ENCODE measurements at regions not wholly inside any gene's neighbourhood (a gene's known extent, or its start where the extent isn't known, plus 50 kb on each side); places are given as distances from the start of the nearest gene placed in this dataset.
"Not testable (repeated sequence)": the region's sequence is repeated elsewhere in the genome, so short reads cannot be mapped to it uniquely, and the experiment has no call there.

- DNase-seq (ENCODE audit: low read depth in 2 of 2): no peak
Observed at GRCh38 chr10:2920637-2921036, 146.7 kb upstream of the PFKP start.

- DNase-seq (ENCODE audit: low read depth in 2 of 2): no peak
Observed at GRCh38 chr10:2920168-2920567, 147.2 kb upstream of the PFKP start.

GRCh38 chr10:2919016-2919415, 148.3 kb upstream of the PFKP start:
- DNase-seq (ENCODE audit: low read depth in 2 of 2): no peak

DNA sequence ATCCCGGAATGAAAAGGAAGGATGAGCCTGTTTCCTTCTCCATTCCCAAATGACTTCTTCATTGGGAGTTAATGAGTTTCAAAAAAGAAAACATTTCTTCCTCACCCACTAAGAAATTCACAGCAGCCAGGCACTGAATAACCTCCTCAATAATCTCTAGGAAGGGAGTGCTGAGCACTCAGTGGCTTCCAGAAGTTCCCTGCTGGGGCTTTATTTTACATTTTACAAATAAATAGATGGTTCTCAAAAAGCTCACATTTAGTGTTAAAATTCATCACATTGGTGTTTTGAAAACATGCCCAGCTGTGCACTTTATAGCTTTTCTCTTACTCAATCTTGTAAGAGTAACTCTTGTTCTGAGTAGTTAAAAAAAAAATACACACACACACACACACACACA, 148.9 kb upstream of the PFKP start:
- DNase-seq (ENCODE audit: low read depth in 2 of 2): no peak

DNA sequence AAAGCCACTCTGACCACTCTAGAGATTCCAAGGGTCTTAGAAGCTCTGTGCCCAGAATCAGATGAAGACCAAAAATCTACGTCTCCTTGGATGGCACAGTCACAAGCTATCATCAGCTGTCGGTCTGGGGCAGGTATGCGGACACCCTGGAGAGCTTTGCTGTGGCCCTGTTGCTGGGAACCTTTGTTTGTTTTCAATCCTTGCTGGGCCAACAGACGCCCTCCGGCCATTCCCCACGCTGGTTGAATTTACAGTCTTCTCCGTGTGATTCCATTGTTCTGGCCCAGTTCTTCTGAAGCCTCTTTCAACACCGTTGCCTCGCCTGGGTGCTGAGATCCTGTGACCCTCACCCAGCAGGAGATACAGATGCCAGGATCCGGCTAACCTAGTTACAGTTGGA, 149.4 kb upstream of the PFKP start:
- no peak for DNase-seq (ENCODE audit: low read depth in 2 of 2)

DNA sequence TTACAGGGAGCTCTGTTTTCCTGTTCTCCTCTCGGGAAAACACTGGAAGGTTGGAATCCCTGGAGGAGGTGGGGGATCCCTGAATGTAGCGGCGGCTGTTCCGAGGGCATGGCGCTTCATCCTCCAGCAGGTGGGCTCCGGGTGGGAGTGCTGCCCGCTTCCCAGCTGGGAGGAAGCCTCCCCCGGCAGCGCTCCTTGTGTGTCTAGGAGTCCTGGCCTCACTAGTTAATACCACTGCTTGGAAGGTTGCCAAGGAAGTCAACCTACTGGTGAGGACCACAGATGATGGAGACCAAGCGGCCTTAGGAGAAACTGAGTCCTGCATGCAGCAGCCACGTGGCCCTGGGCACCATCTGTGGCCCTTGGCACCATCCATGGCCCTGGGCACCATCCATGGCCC, 151.9 kb upstream of the PFKP start:
- no peak for DNase-seq (ENCODE audit: low read depth in 2 of 2)

DNA sequence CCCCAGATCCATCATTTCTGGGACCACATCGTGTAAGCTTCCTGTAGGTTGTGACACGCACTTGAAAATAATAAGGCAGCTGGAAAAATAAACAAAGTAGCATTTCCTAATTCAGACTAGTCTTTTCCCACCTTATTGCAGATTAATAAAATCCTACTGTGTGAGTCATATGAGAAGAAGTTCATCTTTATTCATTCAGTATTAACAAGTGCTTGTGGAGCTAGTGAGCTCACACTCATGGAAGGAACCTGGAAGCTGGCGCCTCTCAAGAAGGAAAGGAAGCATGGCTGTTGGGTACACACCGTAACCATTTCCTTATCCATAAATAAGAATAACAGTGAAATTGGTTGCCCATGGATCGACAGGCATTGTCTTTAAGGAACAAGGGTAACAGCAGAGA, 152.6 kb upstream of the PFKP start:
- no peak for DNase-seq (ENCODE audit: low read depth in 2 of 2)

DNA sequence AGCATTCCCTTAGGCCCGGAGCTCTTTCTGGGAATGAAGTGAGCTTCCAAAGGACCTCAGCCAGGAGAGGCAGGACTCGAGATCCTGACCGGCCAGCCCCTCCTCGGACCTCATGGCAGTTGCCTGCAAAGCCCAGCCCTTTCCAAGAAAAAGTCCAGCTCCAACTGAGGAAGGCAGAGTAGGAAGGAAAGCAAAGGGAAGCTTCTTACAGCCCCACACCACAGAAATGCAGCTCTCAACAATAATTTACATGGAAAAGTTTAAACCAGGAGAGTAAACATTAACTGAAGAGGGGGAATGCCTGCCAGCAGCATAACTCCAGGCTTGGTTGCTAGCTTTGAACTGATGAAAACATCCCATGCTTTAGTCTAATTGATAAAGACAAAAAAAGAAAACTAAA, 153.9 kb upstream of the PFKP start:
- no peak for DNase-seq (ENCODE audit: low read depth in 2 of 2)

DNA sequence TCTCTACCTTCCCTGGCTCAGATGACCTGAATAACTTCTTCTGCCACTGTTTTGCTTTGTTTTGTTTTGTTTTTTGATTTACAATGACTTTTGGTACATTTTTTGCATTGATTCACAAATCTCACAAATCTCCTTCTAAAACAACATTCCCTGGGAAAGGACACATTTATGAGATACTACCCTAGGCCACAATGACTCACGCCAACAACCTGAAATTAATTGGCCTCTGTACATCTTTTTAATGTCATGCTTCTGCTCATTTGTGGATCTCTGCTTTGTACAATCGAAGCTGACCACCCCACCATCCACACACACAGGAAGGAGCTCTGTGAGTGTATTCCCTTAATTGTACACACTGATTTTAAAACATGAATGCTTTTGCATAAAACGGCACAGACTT, 156.7 kb upstream of the PFKP start:
- DNase-seq (ENCODE audit: low read depth in 2 of 2): no peak

DNA sequence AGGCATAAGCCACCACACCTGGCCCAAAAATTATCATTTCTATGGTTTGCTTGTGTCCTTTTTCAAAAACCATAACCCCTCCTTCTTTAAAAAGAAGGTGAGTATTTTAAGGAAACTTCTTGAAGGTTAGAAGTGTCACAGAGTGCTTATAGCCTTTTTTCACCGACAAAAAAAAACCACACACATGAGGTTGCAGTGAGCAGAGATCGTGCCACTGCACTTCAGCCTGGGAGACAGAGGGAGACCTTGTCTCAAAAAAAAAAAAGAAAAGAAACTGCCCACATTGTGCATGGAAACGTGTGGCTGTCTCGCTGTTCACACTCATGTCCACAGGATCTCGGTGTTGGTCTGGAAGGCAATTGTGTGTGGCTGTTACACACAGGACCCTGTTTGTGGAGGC, 157.4 kb upstream of the PFKP start:
- DNase-seq (ENCODE audit: low read depth in 2 of 2): no peak

- peak in 1 of 2 donors; percentile 4 for DNase-seq (ENCODE audit: low read depth in 2 of 2)
Observed at GRCh38 chr10:2908851-2909630, 158.3 kb upstream of the PFKP start.

GRCh38 chr10:2906974-2907373, 160.4 kb upstream of the PFKP start:
- DNase-seq (ENCODE audit: low read depth in 2 of 2): no peak

DNA sequence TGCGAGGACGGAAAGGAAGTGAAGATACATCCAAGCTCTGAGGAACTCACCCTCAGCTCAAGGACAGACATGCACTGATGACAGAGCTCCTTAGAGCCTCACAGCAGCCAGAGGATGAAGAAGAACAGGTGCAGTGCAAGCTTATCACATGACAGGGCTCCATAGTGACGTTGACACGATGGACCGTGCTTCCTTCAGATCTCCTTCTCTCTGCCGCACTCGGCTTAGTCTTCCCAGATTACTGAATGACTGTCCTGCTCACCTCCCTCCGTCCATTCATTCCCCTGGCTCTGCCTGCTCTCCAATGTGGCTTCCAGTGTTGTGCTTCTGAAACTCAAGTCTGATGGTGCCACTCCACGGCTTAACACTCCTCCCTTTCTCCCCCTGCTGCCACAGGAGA, 161.5 kb upstream of the PFKP start:
- DNase-seq (ENCODE audit: low read depth in 2 of 2): no peak

- DNase-seq (ENCODE audit: low read depth in 2 of 2): no peak
Observed at GRCh38 chr10:2900530-2900929, 166.8 kb upstream of the PFKP start.

DNA sequence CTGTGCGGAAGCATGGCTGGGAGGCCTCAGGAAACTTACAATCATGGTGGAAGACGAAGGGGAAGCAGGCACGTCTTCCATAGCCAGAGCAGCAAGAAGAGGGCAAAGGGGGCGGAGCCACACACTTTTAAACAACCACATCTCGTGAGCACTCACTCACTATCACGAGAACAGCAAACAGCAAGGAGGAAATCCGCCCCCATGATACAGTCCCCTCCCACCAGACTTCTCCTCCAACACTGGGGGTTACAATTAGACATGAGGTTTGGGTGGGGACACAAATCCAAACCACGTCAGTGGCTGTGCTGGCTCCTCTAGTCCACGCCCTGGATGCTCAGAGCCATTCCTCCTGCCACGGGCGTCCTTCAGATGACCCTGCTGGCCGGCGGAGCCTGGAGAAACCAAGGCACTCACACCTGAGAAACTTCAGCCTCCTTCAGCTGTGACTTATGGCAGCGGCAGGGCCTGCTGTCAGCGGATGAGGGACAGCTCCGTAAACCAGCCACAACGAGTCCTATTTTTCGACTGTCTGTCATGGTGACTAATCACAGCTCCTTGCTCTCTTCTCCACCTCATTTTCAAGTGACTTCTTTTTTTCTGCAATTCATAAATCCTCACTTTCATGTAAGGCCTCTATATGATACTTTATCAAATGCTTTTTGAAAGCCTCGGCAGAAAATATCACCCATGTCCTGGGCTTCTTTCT, 167.9 kb upstream of the PFKP start:
- no peak for DNase-seq (ENCODE audit: low read depth in 2 of 2)

DNA sequence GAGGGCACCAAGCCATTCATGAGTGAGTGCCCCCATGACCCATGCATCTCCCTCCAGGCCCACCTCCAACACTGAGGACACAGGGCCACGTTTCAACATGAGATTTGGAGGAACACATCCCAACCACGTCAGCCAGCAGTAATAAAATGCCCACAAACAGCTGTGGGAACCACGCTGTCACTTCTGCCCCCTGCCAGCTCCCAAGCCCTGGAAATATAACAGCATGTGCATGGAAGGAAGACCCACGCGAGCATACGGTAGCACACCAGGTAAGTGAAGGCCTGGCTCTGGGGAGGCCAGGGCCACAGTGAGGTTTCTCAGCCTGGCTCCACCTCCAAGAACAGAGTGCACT, 168.9 kb upstream of the PFKP start:
- DNase-seq (ENCODE audit: low read depth in 2 of 2): no peak

DNA sequence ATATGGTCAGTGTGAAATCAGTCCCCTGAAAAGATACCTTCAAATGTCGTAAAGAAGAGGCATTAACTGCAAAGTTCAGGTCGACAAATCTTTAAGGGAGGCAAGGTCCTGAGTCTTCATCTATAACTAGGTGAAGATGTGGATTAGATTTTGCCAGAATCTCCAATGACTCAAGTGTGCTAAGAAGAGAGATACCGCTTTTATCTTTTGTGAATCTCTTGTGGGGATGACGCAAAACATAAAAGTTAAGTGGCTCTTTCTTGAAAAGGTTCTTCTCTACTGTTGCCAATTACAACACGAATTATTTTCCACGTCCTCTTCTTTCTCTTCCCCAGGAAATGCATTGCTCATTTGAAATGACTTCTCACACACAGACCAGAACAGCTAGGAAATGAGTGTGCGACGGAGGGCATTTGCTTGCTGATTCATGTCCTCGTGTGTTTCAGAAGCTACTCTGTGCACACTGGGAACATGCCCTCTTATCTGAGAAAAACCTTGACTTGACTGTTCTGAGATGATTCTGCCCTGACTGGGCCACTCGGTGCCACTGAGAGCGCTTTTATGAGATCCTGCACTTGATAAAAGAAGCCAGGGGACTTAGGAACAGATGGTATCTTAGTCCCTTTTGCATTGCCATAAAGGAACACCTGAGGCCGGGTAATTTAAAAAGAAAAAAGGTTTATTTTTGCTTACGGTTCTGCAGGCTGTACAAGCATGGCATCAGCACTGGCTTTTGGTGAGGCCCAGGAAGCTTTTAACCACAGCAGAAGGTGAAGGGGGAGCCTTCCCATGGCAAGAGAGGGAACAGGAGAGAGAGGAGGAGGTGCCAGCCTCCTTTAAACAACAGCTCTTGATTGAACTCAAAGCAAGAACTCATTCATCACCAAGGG, 169.5 kb upstream of the PFKP start:
- DNase-seq (ENCODE audit: low read depth in 2 of 2): no peak

DNA sequence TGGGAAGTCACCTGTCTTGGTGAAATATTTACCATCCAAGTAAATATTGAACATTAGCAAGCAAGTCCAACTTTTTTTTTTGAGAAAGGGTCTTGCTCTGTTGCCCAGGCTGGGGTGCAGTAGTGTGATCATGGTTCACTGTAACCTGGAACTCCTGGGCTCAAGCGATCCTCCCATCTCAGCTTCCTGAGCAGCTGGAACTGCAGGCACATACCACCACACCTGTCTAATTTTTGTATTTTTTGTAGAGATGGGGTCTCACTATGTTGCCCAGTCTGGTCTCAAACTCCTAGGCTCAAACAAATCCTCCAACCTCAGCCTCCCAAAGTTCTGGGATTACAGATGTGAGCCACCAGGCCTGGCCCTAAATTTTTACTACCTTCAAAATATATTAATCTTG, 171.0 kb upstream of the PFKP start:
- DNase-seq (ENCODE audit: low read depth in 2 of 2): not testable (repeated sequence)

- DNase-seq (ENCODE audit: low read depth in 2 of 2): no peak
Observed at GRCh38 chr10:2895594-2896196, 171.7 kb upstream of the PFKP start.

GRCh38 chr10:2893991-2894390, 173.4 kb upstream of the PFKP start:
- no peak for DNase-seq (ENCODE audit: low read depth in 2 of 2)

DNA sequence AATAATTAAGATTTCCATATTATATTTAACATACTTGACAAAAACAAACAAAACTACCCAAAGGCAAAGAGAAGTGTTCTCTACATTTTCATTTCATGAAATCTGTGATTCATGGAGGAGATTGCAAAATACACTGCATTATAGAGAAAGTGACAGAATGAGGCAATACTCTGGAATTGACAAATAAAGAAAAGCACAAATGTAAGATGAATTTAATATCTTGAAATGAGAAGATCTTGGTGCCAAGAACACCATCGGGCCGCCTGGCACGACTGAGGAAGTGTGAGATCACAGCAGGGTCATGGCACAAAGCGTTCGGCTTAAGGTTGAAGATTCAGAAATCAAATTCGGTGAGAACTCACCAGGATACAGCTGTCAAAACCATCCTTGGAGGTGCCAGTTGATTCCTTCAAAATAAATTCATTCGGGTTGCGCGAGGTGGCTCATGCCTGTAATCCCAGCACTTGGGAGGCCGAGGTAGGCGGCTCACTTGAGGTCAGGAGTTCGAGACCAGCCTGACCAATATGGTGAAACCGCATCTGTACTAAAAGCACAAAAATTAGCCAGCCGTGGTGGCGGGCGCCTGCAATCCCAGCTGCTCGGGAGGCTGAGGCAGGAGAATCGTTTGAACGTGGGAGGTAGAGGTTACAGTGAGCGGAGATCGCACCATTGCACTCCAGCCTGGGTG, 174.0 kb upstream of the PFKP start:
- no peak for DNase-seq (ENCODE audit: low read depth in 2 of 2)

GRCh38 chr10:2891770-2892124, 175.6 kb upstream of the PFKP start:
- no peak for DNase-seq (ENCODE audit: low read depth in 2 of 2)
